ENCODE measurements at regions not wholly inside any gene's neighbourhood (a gene's known extent, or its start where the extent isn't known, plus 50 kb on each side); places are given as distances from the start of the nearest gene placed in this dataset.

- Mint-ChIP-seq H3K4me1 (ENCODE audit: low read depth, unreplicated experiment) (no peaks in the 10 kb centered on the region), H3K4me3 (ENCODE audit: unreplicated experiment) (no peak overlapping the region), H3K27me3 (ENCODE audit: unreplicated experiment) (no peaks in the 10 kb centered on the region), H3K36me3 (ENCODE audit: unreplicated experiment) (no peaks in the 10 kb centered on the region), H3K9me3 (ENCODE audit: unreplicated experiment) (no peaks in the 10 kb centered on the region), H3K27ac (ENCODE audit: unreplicated experiment) (no peak overlapping the region)
- no peak for DNase-seq
- no peak for TF ChIP-seq CTCF (IDR thresholded peaks at IDR 0.05; ENCODE audit: partially characterized antibody, unreplicated experiment)
These were observed 52.2 kb upstream of the ACKR3 start for GRCh38 chr2:236517251-236518031.

Measured in glutamatergic neuron (in vitro differentiated cells).